ENCODE measurements at regions not wholly inside any gene's neighbourhood (a gene's known extent, or its start where the extent isn't known, plus 50 kb on each side); places are given as distances from the start of the nearest gene placed in this dataset.

DNA sequence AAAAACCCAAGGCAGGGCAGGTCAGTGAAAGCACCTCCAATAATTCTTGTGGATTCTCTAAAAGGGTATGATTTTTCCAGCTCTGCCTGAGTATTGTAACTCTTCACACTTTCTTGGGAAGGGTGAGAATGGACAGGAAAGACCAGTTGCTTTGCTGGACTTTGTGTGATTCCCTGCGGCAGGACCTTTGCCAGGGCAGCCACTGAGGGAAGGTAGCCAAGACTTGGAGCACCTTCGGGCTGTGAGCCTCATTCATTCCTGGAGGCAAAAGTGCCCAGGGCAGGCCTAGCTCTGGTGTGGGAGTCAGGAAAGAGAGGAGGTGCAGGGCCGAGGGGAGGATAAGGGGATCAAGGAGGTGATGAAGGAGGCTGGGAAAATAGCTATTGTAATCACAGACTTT lies 80.2 kb downstream of the VCPKMT start:
- TF ChIP-seq POLR2AphosphoS5 (IDR thresholded peaks at IDR 0.05; ENCODE audit: low read depth, low read length) (no peak), CTCF (IDR thresholded peaks at IDR 0.05) (no peak), SIN3A (IDR thresholded peaks at IDR 0.05; ENCODE audit: borderline replicate concordance, insufficient read depth, low read depth, low read length) (no peak)
- TF ChIP-seq, protein P1, sequence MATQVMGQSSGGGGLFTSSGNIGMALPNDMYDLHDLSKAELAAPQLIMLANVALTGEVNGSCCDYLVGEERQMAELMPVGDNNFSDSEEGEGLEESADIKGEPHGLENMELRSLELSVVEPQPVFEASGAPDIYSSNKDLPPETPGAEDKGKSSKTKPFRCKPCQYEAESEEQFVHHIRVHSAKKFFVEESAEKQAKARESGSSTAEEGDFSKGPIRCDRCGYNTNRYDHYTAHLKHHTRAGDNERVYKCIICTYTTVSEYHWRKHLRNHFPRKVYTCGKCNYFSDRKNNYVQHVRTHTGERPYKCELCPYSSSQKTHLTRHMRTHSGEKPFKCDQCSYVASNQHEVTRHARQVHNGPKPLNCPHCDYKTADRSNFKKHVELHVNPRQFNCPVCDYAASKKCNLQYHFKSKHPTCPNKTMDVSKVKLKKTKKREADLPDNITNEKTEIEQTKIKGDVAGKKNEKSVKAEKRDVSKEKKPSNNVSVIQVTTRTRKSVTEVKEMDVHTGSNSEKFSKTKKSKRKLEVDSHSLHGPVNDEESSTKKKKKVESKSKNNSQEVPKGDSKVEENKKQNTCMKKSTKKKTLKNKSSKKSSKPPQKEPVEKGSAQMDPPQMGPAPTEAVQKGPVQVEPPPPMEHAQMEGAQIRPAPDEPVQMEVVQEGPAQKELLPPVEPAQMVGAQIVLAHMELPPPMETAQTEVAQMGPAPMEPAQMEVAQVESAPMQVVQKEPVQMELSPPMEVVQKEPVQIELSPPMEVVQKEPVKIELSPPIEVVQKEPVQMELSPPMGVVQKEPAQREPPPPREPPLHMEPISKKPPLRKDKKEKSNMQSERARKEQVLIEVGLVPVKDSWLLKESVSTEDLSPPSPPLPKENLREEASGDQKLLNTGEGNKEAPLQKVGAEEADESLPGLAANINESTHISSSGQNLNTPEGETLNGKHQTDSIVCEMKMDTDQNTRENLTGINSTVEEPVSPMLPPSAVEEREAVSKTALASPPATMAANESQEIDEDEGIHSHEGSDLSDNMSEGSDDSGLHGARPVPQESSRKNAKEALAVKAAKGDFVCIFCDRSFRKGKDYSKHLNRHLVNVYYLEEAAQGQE (IDR thresholded peaks at IDR 0.05; ENCODE audit: insufficient read depth in 1 of 2, low read depth in 2 of 2, low read length in 1 of 2) = no peak

All from Panc1 (cell line).